Neural progenitor cell (in vitro differentiated cells): ENCODE measurements at regions not wholly inside any gene's neighbourhood (a gene's known extent, or its start where the extent isn't known, plus 50 kb on each side); places are given as distances from the start of the nearest gene placed in this dataset. TPM values are rescaled to one million over a fixed set of nuclear protein-coding genes. Genes with fewer than 3 reads are reported as not detected.
"Not testable (repeated sequence)": the region's sequence is repeated elsewhere in the genome, so short reads cannot be mapped to it uniquely, and the experiment has no call there.

Experiments used
- DNase-seq: peaks from one replicate; pipeline ENCODE4 v3.0.0-alpha.2; 2016; ENCODE audit warnings: low spot score
- H2AFZ ChIP-seq: fragments of 200-600 bp; sonication (generic); replicated peaks from 2 replicates; pipeline ENCODE4 v1.6.1; 2016; ENCODE audit warnings: antibody characterized with exemption
- H3F3A ChIP-seq: fragments of 200-600 bp; sonication (generic); 2 replicates; pipeline ENCODE4 v1.6.1; 2016; ENCODE audit warnings: antibody characterized with exemption, low read depth
- H3K27ac ChIP-seq: fragments of 200-600 bp; sonication (generic); 2 replicates; pipeline ENCODE4 v1.5.1; 2016; ENCODE audit warnings: mild to moderate bottlenecking
- H3K27me3 ChIP-seq: fragments of 200-600 bp; sonication (generic); 2 replicates; pipeline ENCODE4 v1.6.1; 2016; ENCODE audit warnings: mild to moderate bottlenecking, moderate library complexity
- H3K36me3 ChIP-seq: fragments of 200-600 bp; sonication (generic); 2 replicates; pipeline ENCODE4 v1.5.1; 2016
- H3K4me1 ChIP-seq: fragments of 200-600 bp; sonication (generic); 2 replicates; pipeline ENCODE4 v1.6.1; 2016; ENCODE audit warnings: mixed run types
- H3K4me2 ChIP-seq: fragments of 200-600 bp; sonication (generic); 2 replicates; pipeline ENCODE4 v1.6.1; 2016
- H3K4me3 ChIP-seq: fragments of 200-600 bp; sonication (generic); 2 replicates; pipeline ENCODE4 v1.5.1; 2016
- H3K79me2 ChIP-seq: fragments of 200-600 bp; sonication (generic); 2 replicates; pipeline ENCODE4 v1.6.1; 2016; ENCODE audit warnings: low read depth
- H3K9ac ChIP-seq: fragments of 200-600 bp; sonication (generic); 2 replicates; pipeline ENCODE4 v1.6.1; 2016
- H3K9me3 ChIP-seq: fragments of 200-600 bp; sonication (generic); 2 replicates; pipeline ENCODE4 v1.5.1; 2016; ENCODE audit warnings: low read depth
- H4K20me1 ChIP-seq: fragments of 200-600 bp; sonication (generic); 2 replicates; pipeline ENCODE4 v1.6.1; 2016; ENCODE audit warnings: low read depth
- H3K27ac Mint-ChIP-seq: 3 replicates; pipeline ENCODE4 v1.8.0; 2021; ENCODE audit warnings: mixed read lengths
- H3K27me3 Mint-ChIP-seq: 2 replicates; pipeline ENCODE4 v1.8.0; 2022; ENCODE audit warnings: low read depth, mild to moderate bottlenecking, inconsistent platforms, moderate library complexity, mixed read lengths; ENCODE audit not compliant: insufficient read depth
- H3K36me3 Mint-ChIP-seq: 3 replicates; pipeline ENCODE4 v1.8.0; 2021; ENCODE audit warnings: mixed read lengths
- H3K4me1 Mint-ChIP-seq: 3 replicates; pipeline ENCODE4 v1.8.0; 2021; ENCODE audit warnings: mixed read lengths
- H3K4me3 Mint-ChIP-seq: 3 replicates; pipeline ENCODE4 v1.8.0; 2021; ENCODE audit warnings: mild to moderate bottlenecking, moderate library complexity, mixed read lengths
- H3K9me3 Mint-ChIP-seq: 3 replicates; pipeline ENCODE4 v1.8.0; 2020; ENCODE audit warnings: mixed read lengths
- CTCF ChIP-seq: fragments of 200-600 bp; sonication (generic); IDR thresholded peaks from 2 replicates; pipeline ENCODE4 v1.5.1; 2017; ENCODE audit warnings: antibody characterized with exemption, mild to moderate bottlenecking
- EZH2 ChIP-seq: fragments of 200-600 bp; sonication (generic); IDR thresholded peaks from 2 replicates; pipeline ENCODE4 v1.6.1; 2017; ENCODE audit warnings: antibody characterized with exemption, mild to moderate bottlenecking, moderate library complexity
- EZH2phosphoT487 ChIP-seq: fragments of 200-600 bp; sonication (generic); IDR thresholded peaks from 2 replicates; pipeline ENCODE4 v1.6.1; 2017; ENCODE audit warnings: antibody characterized with exemption
- small RNA-seq: library from RNA; depleted of rRNA; stranded (forward); fragments of <200 nt; gene quantifications from one replicate; pipeline ENCODE3, GENCODE V24; 2015

DNA sequence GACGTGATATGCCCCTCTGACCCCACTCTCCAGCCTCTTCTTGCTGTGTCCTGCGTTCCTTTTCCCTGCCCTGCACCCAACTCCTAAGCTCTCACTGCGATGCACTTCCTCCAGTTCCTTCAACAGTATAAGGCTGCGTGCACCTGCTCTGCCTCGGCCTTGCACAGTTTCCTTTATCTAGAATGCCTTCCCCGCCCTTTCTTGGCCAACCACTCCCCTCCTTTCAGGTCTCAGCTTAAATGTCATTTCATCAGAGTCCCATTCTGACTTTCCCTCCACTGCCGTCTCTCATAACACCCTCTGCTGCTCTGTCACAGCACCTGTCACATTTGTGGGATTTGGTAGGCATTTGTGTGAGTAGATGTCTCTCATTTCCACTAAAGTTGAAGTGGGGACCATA is 58.4 kb upstream of the NEIL3 start:
- Histone ChIP-seq H3K4me3 (no peak overlapping the region), H3K4me2 (no peak overlapping the region), H3K27ac (no peak overlapping the region), H3K9me3 (no peaks in the 10 kb centered on the region), H3F3A (no peaks in the 10 kb centered on the region), H4K20me1 (no peaks in the 10 kb centered on the region), H3K27me3 (no peaks in the 10 kb centered on the region), H3K36me3 (no peaks in the 10 kb centered on the region), H2AFZ (no peak overlapping the region), H3K79me2 (no peaks in the 10 kb centered on the region), H3K4me1 (no peaks in the 10 kb centered on the region), H3K9ac (no peak overlapping the region)
- peaks cover 3% of the 10 kb centered on the region for H3K27me3 Mint-ChIP-seq
- no peaks in the 10 kb centered on the region for H3K9me3 Mint-ChIP-seq
- no peaks in the 10 kb centered on the region for H3K36me3 Mint-ChIP-seq
- DNase-seq: no peak
- no peak for TF ChIP-seq EZH2phosphoT487
- no peak for TF ChIP-seq EZH2
- no peak for TF ChIP-seq CTCF
- no peak overlapping the region for H3K4me3 Mint-ChIP-seq
- H3K4me1 Mint-ChIP-seq: peaks cover 7% of the 10 kb centered on the region
- H3K27ac Mint-ChIP-seq: no peak overlapping the region

DNA sequence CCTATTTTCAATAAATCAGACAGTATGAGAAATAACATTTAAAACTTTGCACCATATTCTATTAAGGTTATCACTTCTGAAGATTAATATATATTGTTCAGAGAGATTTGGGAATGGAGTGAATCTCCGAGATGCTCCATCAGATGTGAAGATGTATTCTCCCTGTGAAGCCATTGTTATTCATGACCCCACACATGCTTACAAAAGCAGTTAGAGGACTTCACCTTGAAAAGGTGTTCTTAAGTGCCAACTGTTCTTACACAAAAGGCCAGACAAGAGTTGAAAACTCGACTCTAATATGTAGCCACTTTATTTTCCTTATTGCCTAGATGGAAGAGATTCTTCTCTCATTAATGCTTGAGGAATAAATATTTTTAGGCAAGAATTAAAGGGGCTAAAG is 54.3 kb upstream of the NEIL3 start:
- no peak overlapping the region for H2AFZ ChIP-seq
- no peaks in the 10 kb centered on the region for H3K4me1 ChIP-seq
- H3F3A ChIP-seq: no peaks in the 10 kb centered on the region
- no peaks in the 10 kb centered on the region for H3K36me3 ChIP-seq
- H3K4me2 ChIP-seq: no peak overlapping the region
- H3K27me3 ChIP-seq: no peaks in the 10 kb centered on the region
- peaks cover 4% of the 10 kb centered on the region for H3K4me1 Mint-ChIP-seq
- H3K27ac Mint-ChIP-seq: no peak overlapping the region
- H3K27ac ChIP-seq: no peak overlapping the region
- no peak overlapping the region for H3K9ac ChIP-seq
- H3K79me2 ChIP-seq: no peaks in the 10 kb centered on the region
- DNase-seq: no peak
- peaks cover 2% of the 10 kb centered on the region for H3K9me3 Mint-ChIP-seq
- H3K9me3 ChIP-seq: no peaks in the 10 kb centered on the region
- no peak for TF ChIP-seq EZH2
- no peak for TF ChIP-seq CTCF
- no peak for TF ChIP-seq EZH2phosphoT487
- no peaks in the 10 kb centered on the region for H3K27me3 Mint-ChIP-seq
- H4K20me1 ChIP-seq: no peaks in the 10 kb centered on the region
- H3K4me3 Mint-ChIP-seq: no peak overlapping the region
- no peaks in the 10 kb centered on the region for H3K36me3 Mint-ChIP-seq
- no peak overlapping the region for H3K4me3 ChIP-seq

DNA sequence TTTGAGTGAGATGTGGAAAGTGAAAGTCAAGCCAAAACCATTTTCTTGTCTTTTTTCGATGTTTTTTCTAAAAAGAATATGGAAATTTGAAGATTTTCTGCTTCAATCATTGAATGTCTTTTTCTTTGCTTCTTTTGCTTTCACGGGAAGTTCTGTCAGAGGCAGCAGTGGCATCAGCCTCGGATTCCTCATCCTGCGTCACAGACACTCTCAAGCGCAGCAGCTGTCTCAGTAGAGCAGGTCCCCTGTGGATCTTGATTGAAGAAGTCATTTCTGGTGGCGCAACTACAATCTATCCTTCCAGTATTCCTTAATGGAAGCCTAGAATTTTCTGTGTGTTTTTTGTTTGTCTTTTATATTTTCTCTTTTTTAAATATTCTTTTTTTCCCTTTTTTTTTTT is 52.7 kb upstream of the NEIL3 start:
- Histone ChIP-seq H3K4me1 (no peaks in the 10 kb centered on the region), H3K4me3 (no peak overlapping the region), H3K27me3 (no peaks in the 10 kb centered on the region), H3K79me2 (no peaks in the 10 kb centered on the region), H3K9ac (no peak overlapping the region), H3K4me2 (no peak overlapping the region), H3K9me3 (no peaks in the 10 kb centered on the region), H3F3A (no peaks in the 10 kb centered on the region), H4K20me1 (no peaks in the 10 kb centered on the region), H2AFZ (no peak overlapping the region), H3K36me3 (no peaks in the 10 kb centered on the region), H3K27ac (no peak overlapping the region)
- peaks cover 2% of the 10 kb centered on the region for H3K9me3 Mint-ChIP-seq
- TF ChIP-seq EZH2phosphoT487: no peak
- no peak for TF ChIP-seq EZH2
- no peak for TF ChIP-seq CTCF
- H3K36me3 Mint-ChIP-seq: no peaks in the 10 kb centered on the region
- no peak overlapping the region for H3K4me3 Mint-ChIP-seq
- H3K27me3 Mint-ChIP-seq: no peaks in the 10 kb centered on the region
- H3K4me1 Mint-ChIP-seq: no peaks in the 10 kb centered on the region
- no peak overlapping the region for H3K27ac Mint-ChIP-seq
- no peak for DNase-seq

DNA sequence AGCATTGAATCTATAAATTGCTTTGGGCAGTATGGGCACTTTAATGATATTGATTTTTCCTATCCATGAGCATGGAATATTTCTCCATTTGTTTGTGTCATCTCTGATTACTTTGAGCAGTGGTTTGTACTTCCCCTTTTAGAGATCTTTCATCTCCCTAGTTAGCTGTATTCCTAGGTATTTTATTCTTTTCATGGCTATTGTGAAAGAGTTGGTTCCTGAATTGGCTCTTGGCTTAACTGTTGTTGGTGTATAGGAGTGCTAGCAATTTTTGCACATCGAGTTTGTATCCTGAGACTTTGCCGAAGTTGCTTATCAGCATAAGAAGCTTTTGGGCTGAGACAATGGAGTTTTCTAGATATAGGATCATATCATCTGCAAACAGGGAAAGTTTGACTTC is 50.2 kb upstream of the NEIL3 start:
- H3K27ac Mint-ChIP-seq, H4K20me1 ChIP-seq, H3K9me3 ChIP-seq, H3K4me1 Mint-ChIP-seq, H3K36me3 Mint-ChIP-seq, H3K4me3 ChIP-seq, H3K4me1 ChIP-seq, H3K27me3 Mint-ChIP-seq, H3K27ac ChIP-seq, H2AFZ ChIP-seq, H3K9me3 Mint-ChIP-seq, H3K4me2 ChIP-seq, H3K79me2 ChIP-seq, H3K9ac ChIP-seq, H3K4me3 Mint-ChIP-seq, H3K36me3 ChIP-seq, DNase-seq, H3F3A ChIP-seq, H3K27me3 ChIP-seq: not testable (repeated sequence)

Small RNA genes lying in the stretch of these regions (small RNA-seq; reads per million reads assigned to genes)
- gene RN7SKP136: not detected
